ENCODE measurements at regions not wholly inside any gene's neighbourhood (a gene's known extent, or its start where the extent isn't known, plus 50 kb on each side); places are given as distances from the start of the nearest gene placed in this dataset.
A peak's percentile ranks its signal among the peaks of the same experiment; 100 is the strongest.

GRCh38 chr7:85554236-85555178 is 367.7 kb upstream of the SEMA3D start:
- no peak for TF ChIP-seq STAT6 (CRISPR knock-in tag; IDR thresholded peaks at IDR 0.05)
- TF ChIP-seq CTCF (IDR thresholded peaks at IDR 0.05 in 2 of 3, conservative IDR thresholded peaks at IDR 0.05 in 1 of 3; ENCODE audit: insufficient read depth in 2 of 3, low read depth in 1 of 3, low read length in 3 of 3), result peak; percentile 30 to 67 (median 67); a peak in 5 of 6 replicates
- TF ChIP-seq RBM22 (IDR thresholded peaks at IDR 0.05; ENCODE audit: low read depth, low read length, poor library complexity, severe bottlenecking), result no peak
- TF ChIP-seq FOSL1 (tag; conservative IDR thresholded peaks at IDR 0.05), result no peak
- TF ChIP-seq MTF1 (CRISPR knock-in tag; IDR thresholded peaks at IDR 0.05; ENCODE audit: borderline replicate concordance), result no peak
- TF ChIP-seq FOXK2 (conservative IDR thresholded peaks at IDR 0.05 in 1 of 2, IDR thresholded peaks at IDR 0.05 in 1 of 2; ENCODE audit: low read depth in 2 of 2), result no peak
- TF ChIP-seq EGR1 (conservative IDR thresholded peaks at IDR 0.05), result no peak

Measured in K562 (cell line).